ENCODE measurements at regions not wholly inside any gene's neighbourhood (a gene's known extent, or its start where the extent isn't known, plus 50 kb on each side); places are given as distances from the start of the nearest gene placed in this dataset.

DNA sequence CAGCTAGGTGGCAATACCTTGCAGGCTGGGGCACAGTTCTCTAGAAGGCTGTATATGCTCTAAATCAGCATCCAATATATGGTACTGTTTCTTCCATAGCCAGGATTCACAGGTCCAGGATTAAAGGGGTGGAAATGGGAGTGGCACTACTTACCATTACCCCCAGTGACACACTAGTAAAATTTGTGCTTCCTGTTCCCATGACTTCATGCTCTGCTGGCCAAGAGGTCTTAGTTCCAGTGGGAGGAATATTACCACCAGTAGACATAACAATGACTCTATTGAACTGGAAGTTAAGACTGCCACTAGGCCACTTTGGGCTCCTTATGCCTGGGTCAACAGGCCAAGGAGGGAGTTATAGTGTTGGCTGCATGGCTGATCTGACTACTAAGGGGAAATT is 174.3 kb upstream of the TNFAIP3 start:
- DNase-seq: no peak

DNA sequence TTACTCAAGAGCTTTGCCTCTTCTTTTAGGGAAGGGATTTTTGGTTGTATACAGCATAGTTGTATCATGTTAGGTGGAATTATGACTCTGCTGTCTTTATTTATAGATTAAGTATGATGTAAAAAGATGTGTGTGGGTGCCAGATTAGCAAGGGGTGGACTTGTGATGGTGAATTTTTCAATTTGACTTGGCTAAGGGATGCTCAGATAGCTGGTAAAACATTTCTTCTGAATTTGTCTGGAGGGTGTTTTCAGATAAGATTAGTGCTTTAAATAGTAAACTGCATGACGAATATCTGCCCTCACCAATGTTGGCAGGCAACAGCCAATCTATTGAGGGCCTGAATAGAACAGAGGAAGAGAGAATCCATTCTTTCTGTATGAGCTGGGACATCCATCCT is 173.3 kb upstream of the TNFAIP3 start:
- no peak for DNase-seq

DNA sequence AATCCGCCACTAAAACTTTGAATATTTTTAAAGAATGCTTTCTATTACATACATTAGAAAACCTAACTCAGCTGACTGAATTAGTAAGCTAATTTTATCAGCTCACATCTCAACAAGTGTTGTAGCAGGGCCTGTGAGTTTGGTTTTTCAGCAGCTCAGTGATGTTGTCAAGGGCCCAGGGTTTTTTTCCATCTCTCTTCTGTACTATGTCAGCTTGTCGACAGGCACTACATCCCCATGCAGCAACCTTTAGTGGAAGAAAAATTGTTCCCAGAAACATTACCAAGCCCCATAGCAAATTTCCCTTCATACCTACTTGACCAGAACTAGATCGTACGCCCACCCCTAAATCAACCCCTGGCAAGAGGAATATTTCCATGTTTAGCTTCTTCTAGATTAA is 170.3 kb upstream of the TNFAIP3 start:
- no peak for DNase-seq

DNA sequence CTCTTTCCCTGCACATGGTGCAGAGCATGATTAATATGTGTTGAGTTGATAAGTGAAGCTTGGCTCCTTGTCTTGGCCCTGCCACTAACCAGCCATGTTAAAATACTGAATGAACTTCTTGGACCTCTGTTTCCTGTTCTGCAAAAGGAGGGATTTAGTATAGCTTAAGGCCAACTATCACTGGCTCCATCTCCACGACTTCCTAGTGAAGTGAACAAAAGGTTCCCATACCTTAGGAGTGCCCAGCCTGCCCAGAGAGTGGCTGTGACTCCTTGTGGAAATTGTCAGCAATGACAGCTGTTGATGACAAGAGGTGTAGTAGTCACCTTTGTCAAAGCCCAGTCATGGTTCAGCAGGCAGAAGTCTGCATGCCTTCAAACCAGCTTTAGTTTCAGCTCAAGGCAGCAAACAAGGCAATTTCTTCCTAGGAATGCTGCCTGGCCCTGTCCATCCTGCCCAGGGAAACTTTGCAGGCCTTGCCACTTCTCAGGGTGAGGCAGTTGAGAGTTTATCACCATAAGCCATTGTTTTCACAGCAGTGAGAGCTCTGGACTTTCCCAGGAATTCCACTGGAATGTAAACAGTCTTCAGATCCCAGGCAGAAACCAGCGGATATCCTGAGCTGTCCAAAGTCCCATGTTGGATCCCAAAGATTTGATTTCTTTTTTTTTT is 169.7 kb upstream of the TNFAIP3 start:
- no peak for DNase-seq

DNA sequence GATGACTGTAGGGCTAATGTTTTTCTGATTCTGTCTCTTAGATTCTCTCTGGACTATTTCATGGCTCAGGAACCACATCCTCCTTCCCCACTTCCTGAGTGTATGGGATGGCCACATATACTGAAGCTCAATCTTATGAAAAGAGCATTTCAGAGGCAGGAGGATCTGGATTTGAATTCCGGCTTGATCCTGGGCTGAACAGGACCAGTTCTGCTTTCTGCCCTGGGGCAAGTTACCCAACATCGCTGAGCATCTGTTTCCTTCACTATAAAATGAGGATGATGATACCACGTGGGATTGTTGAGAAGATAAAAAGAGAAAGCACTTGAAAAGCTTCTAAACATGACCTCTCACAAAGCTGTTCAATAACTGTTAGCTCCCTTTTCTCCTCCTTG is 168.4 kb upstream of the TNFAIP3 start:
- DNase-seq: no peak

DNA sequence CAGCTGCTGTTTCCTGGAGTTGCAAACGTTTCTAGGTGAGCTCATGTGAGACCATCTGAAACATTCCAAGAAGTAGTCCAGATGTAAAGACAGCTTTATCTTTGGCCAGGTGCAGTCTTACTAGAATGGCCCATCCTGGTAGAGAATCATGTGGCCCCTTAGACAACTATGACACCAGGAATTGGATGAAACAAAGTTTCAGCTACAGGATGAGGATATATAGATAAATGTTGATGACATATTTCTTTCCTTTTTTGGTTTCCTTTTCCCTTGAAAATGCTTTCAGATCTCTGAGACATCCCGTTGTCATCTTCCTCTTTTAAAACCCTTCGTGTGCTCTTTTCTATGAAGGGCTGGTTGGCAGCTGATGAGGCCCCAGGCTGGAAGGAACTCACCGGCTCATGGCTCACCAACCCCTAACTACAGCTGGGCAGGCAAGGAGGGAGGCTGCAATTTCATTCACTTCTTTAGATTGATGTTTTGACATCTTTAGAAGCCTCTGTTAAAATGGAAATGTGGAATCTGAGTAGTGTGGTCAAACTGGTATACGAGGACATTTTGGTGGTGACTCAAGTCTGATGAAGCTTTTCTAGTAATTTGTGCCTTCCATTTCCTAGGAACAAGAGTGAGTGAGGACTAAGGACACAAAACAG is 167.9 kb upstream of the TNFAIP3 start:
- no peak for DNase-seq

DNA sequence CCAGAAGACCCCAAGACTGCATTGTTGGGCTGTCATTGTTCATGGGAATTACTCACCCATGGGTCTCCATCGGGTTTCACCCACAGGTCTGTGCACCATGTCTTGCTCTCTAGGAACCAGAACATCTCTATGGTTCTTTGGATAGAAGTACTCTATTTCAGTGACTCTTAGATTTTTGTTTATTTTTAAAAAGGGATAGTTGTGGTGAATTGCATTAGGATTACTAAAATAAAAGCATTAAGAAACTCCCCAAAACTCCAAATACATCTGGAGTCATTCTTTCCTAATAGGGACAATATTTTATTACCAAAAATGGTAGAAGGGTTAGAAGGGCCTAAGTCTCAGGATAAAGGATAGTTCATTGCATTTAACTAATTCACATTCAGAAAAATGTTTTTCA is 166.9 kb upstream of the TNFAIP3 start:
- no peak for DNase-seq

DNA sequence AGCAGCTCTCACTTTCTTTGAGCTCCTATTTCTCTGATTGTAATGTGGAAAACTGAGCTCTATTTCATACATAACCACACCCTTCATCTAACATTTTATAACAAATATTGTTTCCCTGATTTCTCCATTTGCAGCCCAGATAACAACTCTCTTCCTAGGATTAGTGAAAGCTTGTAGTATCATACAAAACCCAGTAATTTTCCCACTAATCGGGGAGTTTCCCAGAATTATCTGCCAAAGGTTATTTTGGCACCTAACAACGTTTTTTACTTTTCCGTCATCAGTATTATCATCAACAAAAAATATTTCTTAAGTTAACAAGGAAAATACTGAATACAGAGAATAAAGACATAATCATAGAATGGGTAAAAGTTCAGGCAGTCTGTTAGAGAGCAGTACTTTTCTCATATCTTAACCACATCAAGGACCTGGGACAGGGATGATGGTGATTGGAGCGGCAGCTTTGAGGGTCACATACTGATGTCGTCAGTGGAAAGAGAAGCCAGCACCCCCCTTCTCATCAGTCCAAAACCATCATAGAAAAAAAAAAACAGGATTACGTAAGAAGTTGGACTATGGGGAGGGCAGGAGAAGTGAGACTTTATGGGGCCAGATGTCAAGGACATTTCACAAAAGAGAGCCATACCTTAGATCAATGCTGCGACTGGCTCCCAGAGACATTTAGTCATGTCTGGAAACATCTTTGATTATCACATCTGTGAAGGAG is 166.1 kb upstream of the TNFAIP3 start:
- DNase-seq: no peak

DNA sequence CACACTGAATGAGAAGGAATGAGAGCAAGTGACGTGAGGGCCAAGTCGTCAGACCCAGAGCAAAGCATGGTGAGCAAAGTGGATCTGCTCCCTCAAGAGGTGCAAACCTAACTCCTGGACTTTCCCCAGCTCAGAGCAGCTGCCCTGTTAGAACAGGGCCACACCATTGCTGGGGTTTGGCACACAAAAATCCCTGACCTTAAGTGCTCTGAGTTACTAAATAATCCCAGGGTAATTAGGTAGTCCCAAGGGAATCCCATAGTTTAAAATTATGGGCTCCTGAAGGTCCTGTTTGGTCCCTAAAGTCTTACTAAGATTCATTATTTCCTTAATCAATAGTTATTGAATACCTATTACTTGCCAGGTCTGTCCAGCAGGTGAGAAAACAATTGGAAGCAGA is 165.1 kb upstream of the TNFAIP3 start:
- DNase-seq: no peak

DNA sequence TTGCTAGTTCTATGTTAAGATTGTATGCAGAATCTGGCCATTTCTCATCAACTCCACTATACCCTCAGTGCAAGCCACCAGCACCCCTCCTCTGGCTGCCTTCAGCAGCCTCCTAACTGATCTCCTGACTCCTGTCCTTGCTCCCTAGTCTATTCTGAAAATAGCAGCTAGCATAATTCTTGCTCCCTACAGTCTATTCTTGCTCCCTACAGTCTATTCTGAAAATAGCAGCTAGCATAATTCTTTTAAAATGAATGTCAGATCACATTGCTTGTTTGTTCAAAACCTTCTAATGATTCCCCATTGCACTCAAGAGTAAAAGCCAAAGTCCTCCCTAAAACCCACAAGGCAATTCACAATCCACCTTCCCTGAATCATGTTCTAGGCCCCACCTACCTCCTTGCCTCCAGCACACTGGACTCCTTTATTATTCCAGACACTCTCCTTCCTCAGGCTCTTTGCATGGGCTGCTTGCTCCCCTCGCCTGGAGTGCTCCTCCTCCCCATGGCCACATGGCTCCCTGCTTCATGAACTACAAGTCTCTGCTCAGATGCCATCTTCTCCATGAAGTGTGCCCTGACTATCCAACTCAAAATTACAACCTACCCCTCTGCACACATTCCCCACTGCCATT is 164.2 kb upstream of the TNFAIP3 start:
- no peak for DNase-seq

DNA sequence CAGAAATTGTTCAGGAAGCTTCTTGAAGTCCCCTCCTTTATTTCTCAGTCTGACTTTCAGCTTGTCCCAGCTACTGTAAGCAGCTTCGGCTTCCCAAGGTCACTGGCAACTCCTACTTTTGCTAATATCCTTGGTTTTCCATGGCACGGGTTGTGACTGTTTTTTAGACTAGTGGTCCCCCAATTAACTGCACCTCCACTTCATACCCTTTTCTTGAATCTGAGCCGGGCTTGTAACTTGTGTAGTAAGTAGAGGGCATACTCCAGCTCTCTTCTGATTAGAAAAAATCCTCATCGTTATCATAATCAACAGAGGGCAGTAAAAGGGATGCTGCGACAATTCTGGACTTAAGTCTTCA is 162.3 kb upstream of the TNFAIP3 start:
- DNase-seq: no peak

DNA sequence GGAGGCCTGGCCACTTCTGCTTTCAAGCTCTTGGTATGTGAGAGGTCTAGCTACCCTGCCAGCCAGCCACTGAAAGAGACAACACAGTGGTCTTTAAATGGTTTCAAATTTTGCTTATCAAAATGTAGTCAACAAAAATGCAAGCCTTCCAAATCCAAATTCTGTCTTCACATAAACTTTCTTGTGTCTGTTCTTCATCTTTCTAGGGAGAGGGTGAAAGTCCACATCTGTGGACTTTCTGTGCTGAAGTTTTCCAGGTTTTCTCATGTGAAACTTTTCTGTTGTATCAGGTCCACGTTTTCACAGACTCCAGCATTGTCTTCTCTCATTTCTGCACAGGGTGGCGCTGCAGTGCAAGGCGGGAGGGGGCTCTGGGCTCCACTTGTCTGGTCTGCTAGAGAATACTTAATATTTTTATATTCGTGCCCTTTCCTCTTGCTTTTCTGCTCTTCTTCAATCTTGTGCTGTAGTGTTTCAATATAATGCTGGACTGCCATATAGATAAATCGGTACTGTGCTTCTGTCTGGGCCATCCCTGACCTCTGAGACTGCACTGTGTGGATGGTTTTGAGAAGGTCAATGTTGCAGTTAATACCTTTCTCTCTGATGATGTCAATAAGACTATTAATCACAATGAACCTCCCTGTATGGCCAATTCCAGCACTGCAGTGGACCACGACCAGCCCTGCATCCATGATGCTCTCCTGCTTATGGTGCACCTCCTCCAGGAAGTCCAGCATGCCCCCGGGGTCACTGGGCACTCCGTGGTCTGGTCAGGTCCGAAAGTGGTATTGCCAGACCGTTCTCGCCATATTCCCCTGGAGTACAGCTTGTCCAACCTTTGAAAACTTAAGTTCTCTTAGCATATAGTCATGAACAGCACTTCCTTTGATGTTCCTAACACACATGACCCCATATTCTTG is 161.6 kb upstream of the TNFAIP3 start:
- DNase-seq: peak; percentile 45

DNA sequence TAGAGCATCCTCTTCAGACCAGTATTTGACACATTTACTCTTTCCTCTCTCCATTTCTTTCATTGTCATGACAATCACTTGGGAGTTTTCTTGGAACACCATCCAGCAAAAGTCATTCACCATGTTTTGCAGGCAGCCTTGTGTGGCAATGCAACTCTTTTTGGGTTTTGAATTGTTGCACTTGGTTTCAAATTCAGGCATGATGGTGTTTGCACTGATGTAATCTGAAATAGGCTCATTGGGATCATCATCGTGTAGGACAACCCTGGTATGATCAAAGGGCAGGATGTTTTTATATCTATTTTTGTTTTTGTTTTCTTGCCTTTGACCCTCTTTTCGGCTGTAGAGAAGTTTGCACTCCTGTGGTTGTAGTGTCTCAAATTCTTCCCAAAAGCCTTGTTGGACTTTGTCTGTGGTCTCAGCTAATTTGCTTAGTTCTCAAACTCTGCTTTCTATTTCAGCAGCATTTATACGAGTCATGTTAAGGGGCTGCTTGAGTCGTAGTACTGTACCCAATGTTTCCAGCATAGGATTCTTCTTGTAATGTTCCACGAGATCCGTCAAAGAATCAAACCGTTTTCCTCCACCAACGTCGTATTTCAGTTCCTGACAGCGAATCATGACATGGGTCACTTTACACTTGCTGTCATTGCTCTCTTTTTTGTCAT is 160.8 kb upstream of the TNFAIP3 start:
- no peak for DNase-seq

DNA sequence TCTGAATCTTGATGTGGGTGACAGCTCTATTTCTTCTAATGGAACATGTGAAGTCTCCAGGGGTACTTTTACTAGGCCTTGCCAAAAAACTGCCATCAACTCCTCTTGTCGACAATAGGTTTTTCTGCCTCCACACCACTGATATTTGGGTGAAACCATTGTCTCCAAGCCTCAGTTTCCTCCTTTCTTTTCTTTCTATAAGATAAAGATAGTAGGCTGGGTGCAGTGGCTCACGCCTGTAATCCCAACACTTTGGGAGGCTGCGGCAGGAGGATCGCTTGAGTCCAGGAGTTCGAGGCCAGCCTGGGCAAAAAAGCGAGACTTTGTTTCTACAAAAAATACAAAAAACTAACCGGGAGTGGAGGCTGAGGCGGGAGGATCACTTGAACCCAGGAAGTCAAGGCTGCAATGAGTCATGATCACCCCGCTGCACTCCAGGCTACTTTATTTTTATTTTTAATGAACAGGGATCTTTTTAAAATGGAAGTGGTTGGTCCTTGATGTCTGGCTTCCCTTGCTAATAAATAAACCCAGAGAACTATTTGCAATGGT is 159.9 kb upstream of the TNFAIP3 start:
- no peak for DNase-seq

DNA sequence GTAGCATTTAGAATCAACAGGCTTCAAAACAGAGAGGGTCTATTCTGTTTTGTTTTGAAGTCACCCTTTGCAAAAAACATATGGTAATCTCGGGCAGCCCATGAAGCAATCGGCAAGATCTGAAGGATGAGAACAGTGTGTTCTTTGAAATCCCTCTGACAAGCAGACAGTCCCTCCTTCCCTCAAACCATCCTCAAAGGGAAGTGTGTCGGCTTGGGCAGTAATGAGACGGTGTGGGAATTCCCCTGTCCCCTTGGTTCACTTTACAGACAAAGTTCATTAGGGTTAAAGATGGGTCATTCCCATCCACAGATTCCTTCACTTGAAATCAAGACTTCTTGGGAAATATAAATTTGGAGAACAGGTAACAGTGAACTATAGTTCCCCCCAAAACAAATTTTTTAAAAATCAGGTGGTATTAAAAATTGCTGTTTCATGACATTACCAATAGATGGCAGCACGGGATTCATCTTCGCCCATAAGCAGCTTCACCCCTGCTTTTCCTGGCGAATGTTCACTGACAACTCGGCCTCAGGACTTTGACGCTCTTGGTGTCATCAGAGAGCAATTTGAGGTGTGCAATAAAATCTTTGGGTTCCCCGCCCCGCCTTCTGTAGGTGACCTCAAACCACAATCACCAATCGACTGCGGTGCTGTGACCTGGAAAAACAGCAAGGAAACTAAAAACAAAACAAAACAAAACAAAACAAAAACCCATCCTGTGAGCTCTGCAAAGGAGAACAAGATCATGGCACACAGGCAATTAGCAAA is 159.3 kb upstream of the TNFAIP3 start:
- peak; percentile 67 for DNase-seq

DNA sequence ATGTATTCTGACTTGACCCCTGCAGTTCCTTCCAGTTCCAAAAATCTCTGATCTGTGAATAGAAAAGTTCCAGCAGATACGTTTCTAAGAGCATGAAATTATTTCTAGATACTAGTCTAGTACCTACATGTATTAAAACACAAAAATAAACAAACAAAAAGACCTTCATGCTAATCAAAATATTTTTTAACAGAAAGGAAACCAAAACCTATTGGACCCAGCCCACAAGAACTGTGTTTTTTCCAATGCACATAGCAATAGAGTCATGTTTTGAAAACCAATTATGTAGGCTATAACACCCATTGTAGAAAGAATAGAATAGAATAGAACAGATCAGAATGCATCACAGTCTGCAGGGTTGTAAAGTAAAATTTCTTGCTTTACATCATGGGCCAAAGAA is 158.6 kb upstream of the TNFAIP3 start:
- DNase-seq: no peak

DNA sequence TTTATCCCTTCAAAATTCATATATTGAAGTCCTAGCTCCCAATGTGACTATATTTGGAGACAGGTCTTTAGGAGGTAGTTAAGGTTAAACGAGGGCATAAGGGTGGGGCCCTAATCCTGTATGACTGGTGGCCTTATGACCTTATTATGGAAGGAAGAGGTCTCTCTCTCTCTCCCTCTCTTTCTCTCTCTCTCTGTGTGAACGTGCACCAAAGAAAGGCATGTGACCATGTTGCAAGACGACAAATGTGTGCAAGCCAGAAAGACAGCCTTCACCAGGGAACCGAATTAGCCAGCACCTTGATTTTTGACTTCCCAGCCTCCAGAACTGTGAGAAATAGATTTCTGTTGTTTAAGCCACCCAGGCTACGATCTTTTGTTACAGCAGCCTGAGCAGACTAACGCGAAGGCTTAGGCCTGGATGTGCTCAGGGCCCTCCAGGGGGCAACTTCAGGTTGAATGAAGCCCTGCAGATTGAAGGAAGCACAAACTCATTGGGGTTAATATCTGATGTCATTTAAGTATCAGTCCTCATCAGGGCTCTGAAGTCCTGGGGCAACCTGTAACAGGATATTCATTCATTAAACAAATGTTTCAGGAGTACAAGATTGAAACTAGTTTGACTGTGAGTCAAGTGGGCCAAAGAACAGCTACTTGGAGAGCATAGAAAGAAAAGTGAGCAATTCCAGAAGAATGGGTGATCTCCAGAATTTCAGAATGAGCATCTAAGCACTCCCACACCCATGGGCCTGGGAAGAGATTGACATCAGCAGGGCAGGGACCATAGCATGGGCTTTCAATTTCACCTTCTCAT is 157.4 kb upstream of the TNFAIP3 start:
- DNase-seq: no peak

DNA sequence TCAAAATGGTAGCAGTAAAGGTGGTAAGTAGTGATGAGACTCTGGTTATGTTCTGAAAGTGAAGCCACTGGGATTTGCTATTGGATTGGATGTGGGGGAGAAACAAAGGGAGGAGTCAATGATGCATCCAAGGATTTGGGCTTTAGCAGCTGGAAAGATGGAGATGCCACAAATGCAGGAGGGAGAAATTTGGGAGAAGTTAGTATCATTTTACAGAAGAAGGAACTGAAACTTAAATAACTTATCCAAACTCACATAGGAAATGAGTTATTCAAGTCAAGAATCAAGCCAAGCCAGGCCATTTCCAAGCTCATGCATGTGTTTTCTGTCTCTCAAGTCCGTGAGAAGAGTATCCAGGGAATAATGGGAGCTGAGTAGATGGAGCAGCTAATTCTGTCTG is 155.1 kb upstream of the TNFAIP3 start:
- DNase-seq: no peak

DNA sequence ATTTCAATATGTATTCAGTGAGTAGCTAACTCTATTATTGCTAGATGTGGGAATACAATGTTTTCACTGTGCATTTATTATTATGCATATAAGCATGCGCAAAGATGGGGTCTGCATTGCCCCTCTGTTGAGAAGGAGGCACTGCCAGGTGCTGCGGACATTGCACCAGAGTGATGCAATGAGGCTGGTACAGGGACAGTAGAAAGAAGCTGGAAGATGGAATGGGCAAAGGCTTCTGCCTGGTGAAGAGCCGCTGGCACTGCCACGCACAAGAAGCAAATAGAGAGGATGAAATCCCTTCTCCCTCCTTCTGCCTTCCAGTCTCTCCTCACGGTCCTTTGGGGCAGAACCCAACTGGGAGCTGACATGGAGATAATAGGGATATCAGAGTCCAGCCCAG is 154.5 kb upstream of the TNFAIP3 start:
- no peak for DNase-seq

DNA sequence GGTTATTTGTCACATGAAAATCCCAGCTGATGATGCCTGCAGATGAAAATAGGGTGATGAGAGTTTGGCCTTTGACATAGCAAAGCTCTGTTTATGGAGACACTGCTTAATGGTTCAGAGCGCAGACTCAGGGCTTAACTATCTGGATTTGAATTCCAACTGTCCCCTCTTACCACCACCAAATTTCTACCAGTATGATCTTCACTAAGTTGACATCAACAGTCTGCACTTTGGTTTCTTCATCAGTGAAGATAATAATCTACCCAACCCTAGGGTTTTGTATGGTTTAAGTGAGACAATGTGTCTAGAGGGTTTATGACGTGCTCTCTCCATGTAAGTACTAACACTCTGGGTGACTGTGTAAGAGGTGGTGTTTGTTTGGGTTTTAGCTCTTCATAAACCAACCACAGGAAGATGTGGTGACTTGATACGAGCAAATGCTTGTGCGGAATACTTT is 151.4 kb upstream of the TNFAIP3 start:
- no peak for DNase-seq
